Upper lobe of left lung (tissue), 6 donors: ENCODE measurements at regions not wholly inside any gene's neighbourhood (a gene's known extent, or its start where the extent isn't known, plus 50 kb on each side); places are given as distances from the start of the nearest gene placed in this dataset.

ENCODE experiments used
- ATAC-seq, 2 donors: fragments of 200-7000 bp; cut with Tn5 transposase; one replicate each; pipeline ENCODE4 v1.9.1; 2022; ENCODE audit warnings: mild to moderate bottlenecking in 2 of 2, moderate library complexity in 2 of 2; ENCODE audit not compliant: low FRiP score in 2 of 2
- DNase-seq, 2 donors: peaks; one replicate each; pipeline ENCODE4 v3.0.0-alpha.2; 2019 to 2020
- H3K27ac ChIP-seq, 4 donors: fragments of 200-600 bp; sonication (generic); one replicate each; pipeline ENCODE4 v1.5.1; 2016 to 2019
- H3K27me3 ChIP-seq, 4 donors: fragments of 200-600 bp; sonication (generic); one replicate each; pipeline ENCODE4 v1.5.1; 2017 to 2019
- H3K36me3 ChIP-seq, 4 donors: fragments of 200-600 bp; sonication (generic); one replicate each; pipeline ENCODE4 v1.5.1; 2016 to 2019
- H3K4me1 ChIP-seq, 4 donors: fragments of 200-600 bp; sonication (generic); one replicate each; pipeline ENCODE4 v1.5.1; 2018 to 2019
- H3K4me3 ChIP-seq, 4 donors: fragments of 200-600 bp; sonication (generic); one replicate each; pipeline ENCODE4 v1.5.1; 2017 to 2019; ENCODE audit warnings: mild to moderate bottlenecking in 2 of 4, moderate library complexity in 1 of 4
- H3K9me3 ChIP-seq, 4 donors: fragments of 200-600 bp; sonication (generic); one replicate each; pipeline ENCODE4 v1.5.1; 2018 to 2019
- EP300 ChIP-seq, 4 donors: sonication (generic); formaldehyde crosslinking; IDR thresholded peaks; one replicate each; pipeline ENCODE4 v1.5.1; 2017; ENCODE audit warnings: antibody characterized with exemption in 4 of 4, control low read depth in 2 of 4
- POLR2A ChIP-seq, 4 donors: fragments of 450-650 bp; IDR thresholded peaks; one replicate each; pipeline ENCODE4 v1.5.1; 2016 to 2017; ENCODE audit warnings: antibody characterized with exemption in 4 of 4, mild to moderate bottlenecking in 2 of 4
- POLR2AphosphoS5 ChIP-seq, 2 donors: sonication (generic); formaldehyde crosslinking; IDR thresholded peaks; one replicate each; pipeline ENCODE4 v1.5.1; 2017; ENCODE audit warnings: antibody characterized with exemption in 2 of 2
- WGBS, 2 donors: methylation state at CpG; one replicate each; pipeline ENCODE4 v1.1.5; 2017 to 2018; 5-methylcytosine and 5-hydroxymethylcytosine counted together
- TF ChIP-seq, protein P1 (sequence below), 6 experiments: fragments of 450-650 bp in 4 of 6; fragments of 200-600 bp in 2 of 6; sonication (generic) in 2 of 6; IDR thresholded peaks; one replicate each; pipeline ENCODE4 v1.5.1; 2016 to 2019; ENCODE audit warnings: antibody characterized with exemption in 6 of 6
- donor health status: DM: no; HTN: no; CAD: no; lungs with moderate emphysema.
- donor health status: DM: no; HTN: yes; CAD: no; lungs with severe emphysema.

DNA sequence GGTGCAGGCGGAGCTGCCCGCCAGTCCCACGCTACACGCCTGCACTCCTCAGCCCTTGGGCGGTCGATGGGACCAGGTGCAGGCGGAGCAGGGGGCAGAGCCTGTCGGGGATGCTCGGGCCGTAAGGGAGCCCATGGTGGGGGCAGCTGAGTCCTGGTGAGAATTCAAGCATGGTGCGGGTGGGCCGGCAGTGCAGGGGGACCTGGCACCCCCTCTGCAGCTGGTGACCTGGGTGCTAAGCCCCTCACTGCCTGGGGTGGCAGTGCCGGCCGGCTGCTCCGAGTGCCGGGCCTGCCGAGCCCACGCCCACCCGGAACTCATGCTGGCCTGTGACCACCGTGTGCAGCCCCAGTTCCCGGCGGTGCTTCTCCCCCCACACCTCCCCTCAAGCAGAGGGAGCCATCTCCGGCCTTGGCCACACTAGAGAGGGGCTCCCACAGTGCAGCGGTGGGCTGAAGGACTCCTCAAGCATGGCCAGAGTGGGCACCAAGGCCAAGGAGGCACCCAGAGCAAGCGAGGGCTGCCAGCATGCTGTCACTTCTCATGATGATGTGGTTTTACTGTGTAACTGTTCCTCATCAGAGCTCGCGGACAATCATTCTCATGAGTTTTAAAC is 228.9 kb upstream of the CDH9 start:
- 94 to 97% methylated on average over 10 to 27 of the region's 27 CpGs for WGBS, 2 donors
- ATAC-seq = no peak
- DNase-seq = peak in 1 of 2 donors; percentile 69
- TF ChIP-seq POLR2A (IDR thresholded peaks at IDR 0.05) (no peak), POLR2AphosphoS5 (IDR thresholded peaks at IDR 0.05) (no peak), EP300 (IDR thresholded peaks at IDR 0.05) (no peak)
- TF ChIP-seq, protein P1, sequence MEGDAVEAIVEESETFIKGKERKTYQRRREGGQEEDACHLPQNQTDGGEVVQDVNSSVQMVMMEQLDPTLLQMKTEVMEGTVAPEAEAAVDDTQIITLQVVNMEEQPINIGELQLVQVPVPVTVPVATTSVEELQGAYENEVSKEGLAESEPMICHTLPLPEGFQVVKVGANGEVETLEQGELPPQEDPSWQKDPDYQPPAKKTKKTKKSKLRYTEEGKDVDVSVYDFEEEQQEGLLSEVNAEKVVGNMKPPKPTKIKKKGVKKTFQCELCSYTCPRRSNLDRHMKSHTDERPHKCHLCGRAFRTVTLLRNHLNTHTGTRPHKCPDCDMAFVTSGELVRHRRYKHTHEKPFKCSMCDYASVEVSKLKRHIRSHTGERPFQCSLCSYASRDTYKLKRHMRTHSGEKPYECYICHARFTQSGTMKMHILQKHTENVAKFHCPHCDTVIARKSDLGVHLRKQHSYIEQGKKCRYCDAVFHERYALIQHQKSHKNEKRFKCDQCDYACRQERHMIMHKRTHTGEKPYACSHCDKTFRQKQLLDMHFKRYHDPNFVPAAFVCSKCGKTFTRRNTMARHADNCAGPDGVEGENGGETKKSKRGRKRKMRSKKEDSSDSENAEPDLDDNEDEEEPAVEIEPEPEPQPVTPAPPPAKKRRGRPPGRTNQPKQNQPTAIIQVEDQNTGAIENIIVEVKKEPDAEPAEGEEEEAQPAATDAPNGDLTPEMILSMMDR (IDR thresholded peaks at IDR 0.05) = no peak
- no peaks in the 10 kb centered on the region for H3K4me1 ChIP-seq
- no peak overlapping the region for H3K27ac ChIP-seq
- no peaks in the 10 kb centered on the region for H3K27me3 ChIP-seq
- H3K4me3 ChIP-seq = no peak overlapping the region
- H3K36me3 ChIP-seq = no peaks in the 10 kb centered on the region
- peaks cover 0 to 5% (median 0%) of the 10 kb centered on the region in 4 donors for H3K9me3 ChIP-seq

DNA sequence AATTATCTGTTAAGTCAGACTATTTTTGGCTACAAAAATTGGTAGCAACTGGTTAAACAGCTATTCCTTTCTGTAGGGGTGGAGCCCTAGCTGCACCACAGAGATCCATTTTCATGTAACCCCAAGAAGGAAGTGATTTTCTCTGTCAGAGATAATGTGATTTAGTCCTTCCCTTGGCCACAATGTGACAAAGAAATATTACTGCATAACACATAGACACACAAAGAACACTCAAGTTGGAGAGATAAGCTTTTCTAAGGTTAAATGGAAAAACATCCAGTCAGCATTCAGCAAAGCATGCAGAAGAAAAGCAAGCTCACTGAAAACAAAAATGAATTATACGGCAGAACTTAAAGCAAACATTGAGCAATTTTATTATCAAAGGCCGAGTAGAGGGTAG is 227.8 kb upstream of the CDH9 start:
- no peaks in the 10 kb centered on the region for H3K4me1 ChIP-seq
- no peaks in the 10 kb centered on the region for H3K36me3 ChIP-seq
- DNase-seq (no peak), ATAC-seq (no peak)
- no peaks in the 10 kb centered on the region for H3K27me3 ChIP-seq
- 30 to 35% methylated on average over 2 of the region's 2 CpGs for WGBS, 2 donors
- H3K9me3 ChIP-seq = peaks cover 0 to 5% (median 0%) of the 10 kb centered on the region in 4 donors
- TF ChIP-seq POLR2A (IDR thresholded peaks at IDR 0.05) (no peak), POLR2AphosphoS5 (IDR thresholded peaks at IDR 0.05) (no peak), EP300 (IDR thresholded peaks at IDR 0.05) (no peak)
- TF ChIP-seq, protein P1 (IDR thresholded peaks at IDR 0.05) = no peak
- H3K27ac ChIP-seq = no peak overlapping the region
- no peak overlapping the region for H3K4me3 ChIP-seq

DNA sequence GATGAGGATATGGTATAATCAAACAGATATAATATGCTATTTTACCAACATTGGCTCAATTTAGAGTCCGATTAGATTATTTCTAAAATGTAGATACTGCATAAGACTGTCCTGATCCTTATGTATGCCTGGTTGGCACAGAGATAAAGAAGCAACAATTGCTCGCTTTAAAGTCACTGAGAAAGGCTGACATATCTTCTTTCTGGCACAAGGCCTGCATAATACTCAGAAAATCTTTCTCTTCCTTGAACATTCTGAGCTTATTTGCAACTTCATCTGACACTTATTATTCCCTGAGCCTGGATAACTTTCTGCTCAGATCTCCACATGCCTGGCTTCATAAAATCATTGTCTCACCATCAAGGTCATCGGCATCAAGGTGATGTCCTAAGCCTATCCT is 219.3 kb upstream of the CDH9 start:
- Histone ChIP-seq H3K4me1 (no peaks in the 10 kb centered on the region), H3K9me3 (no peaks in the 10 kb centered on the region), H3K36me3 (no peaks in the 10 kb centered on the region), H3K4me3 (no peak overlapping the region), H3K27me3 (no peaks in the 10 kb centered on the region), H3K27ac (no peak overlapping the region)
- TF ChIP-seq, protein P1 (IDR thresholded peaks at IDR 0.05) = no peak
- TF ChIP-seq POLR2AphosphoS5 (IDR thresholded peaks at IDR 0.05) (no peak), POLR2A (IDR thresholded peaks at IDR 0.05) (no peak), EP300 (IDR thresholded peaks at IDR 0.05) (no peak)
- DNase-seq = no peak
- ATAC-seq = no peak
- 74 to 80% methylated on average over 3 of the region's 3 CpGs for WGBS, 2 donors

DNA sequence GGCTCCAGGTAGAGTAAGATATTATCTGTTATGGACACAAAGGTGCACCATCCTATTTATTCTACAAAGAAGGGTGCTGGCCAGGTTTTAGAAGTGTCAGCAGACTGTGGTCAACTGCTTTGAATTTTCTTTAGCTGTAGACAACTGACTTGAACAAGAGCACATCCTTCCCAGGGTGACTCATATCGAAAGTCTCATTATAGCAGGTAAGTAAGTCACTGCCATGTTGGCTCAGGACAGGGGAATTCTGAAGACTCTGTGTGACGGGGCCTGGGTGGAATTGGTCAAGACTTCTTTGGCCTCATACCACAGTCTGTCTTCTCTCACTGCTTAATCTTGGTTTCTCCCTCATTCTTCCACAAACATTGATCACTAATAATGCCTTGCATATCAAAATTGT is 214.5 kb upstream of the CDH9 start:
- Histone ChIP-seq H3K27me3 (no peaks in the 10 kb centered on the region), H3K27ac (no peak overlapping the region), H3K9me3 (no peaks in the 10 kb centered on the region), H3K36me3 (no peaks in the 10 kb centered on the region), H3K4me3 (no peak overlapping the region), H3K4me1 (no peaks in the 10 kb centered on the region)
- ATAC-seq (no peak), DNase-seq (no peak)
- TF ChIP-seq POLR2A (IDR thresholded peaks at IDR 0.05) (no peak), POLR2AphosphoS5 (IDR thresholded peaks at IDR 0.05) (no peak), EP300 (IDR thresholded peaks at IDR 0.05) (no peak)
- TF ChIP-seq, protein P1 (IDR thresholded peaks at IDR 0.05) = no peak
- 74 to 80% methylated on average over 2 of the region's 2 CpGs for WGBS, 2 donors

DNA sequence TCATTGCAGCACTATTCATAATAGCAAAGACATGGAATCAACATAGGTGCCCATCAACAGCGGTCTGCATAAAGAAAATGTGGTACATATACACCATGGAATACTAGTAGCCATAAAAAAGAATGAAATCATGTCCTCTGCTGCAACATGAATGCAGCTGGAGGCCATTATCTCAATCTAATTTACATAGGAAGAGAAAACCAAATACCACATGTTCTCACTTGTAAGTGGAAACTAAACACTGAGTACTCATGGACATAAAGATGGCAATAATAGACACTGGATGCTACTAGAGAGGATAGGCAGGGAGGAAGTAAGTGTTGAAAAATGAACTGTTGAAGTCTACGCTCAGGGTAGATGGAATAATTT is 203.9 kb upstream of the CDH9 start:
- H3K36me3 ChIP-seq = no peaks in the 10 kb centered on the region
- no peak overlapping the region for H3K4me3 ChIP-seq
- no peaks in the 10 kb centered on the region for H3K4me1 ChIP-seq
- H3K27ac ChIP-seq = no peak overlapping the region
- no peak for ATAC-seq
- no peaks in the 10 kb centered on the region for H3K27me3 ChIP-seq
- TF ChIP-seq POLR2A (IDR thresholded peaks at IDR 0.05) (no peak), EP300 (IDR thresholded peaks at IDR 0.05) (no peak), POLR2AphosphoS5 (IDR thresholded peaks at IDR 0.05) (no peak)
- TF ChIP-seq, protein P1 (IDR thresholded peaks at IDR 0.05) = no peak
- no peak for DNase-seq
- H3K9me3 ChIP-seq = no peaks in the 10 kb centered on the region
- 88 to 90% methylated on average over 2 of the region's 2 CpGs for WGBS, 2 donors
